ENCODE measurements at regions not wholly inside any gene's neighbourhood (a gene's known extent, or its start where the extent isn't known, plus 50 kb on each side); places are given as distances from the start of the nearest gene placed in this dataset.
A peak's percentile ranks its signal among the peaks of the same experiment; 100 is the strongest.

DNA sequence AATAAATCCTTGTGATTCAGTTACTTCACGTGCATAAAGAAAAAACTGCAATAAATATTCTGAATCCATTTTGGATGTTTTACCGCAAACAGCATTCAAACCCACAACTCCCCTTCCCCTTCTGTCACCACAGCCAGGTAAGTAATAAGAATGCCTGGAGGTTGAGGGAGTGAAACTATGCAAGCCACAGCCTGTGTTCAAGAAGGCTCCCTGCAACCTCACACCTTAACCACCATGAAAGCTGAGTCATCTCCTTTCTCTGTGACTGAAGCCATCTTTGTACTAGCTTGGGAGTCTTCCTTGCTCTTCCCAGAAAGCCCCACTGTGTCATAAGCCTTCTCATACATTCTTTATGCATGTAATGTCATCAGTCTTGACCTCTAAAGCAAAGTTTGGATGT lies 297.0 kb upstream of the PUDP start:
- Histone ChIP-seq H3K9ac (ENCODE audit: extremely low read depth, insufficient read length, low read length) (no peak overlapping the region), H3K4me1 (ENCODE audit: insufficient read depth, low read length) (no peaks in the 10 kb centered on the region), H4K8ac (replicated peaks; ENCODE audit: insufficient read length, low read depth, low read length) (no peak overlapping the region), H3K4ac (ENCODE audit: low read depth, low read length) (no peak overlapping the region), H3K79me2 (ENCODE audit: insufficient read depth, low read length) (no peaks in the 10 kb centered on the region), H3K79me1 (ENCODE audit: insufficient read depth, low read depth, low read length, poor library complexity, severe bottlenecking) (no peaks in the 10 kb centered on the region), H3K14ac (ENCODE audit: insufficient read depth, low read length) (no peak overlapping the region), H3K23ac (ENCODE audit: insufficient read length, low read depth, low read length) (no peak overlapping the region), H4K91ac (ENCODE audit: insufficient read length, low read depth, low read length) (no peak overlapping the region), H2BK5ac (ENCODE audit: insufficient read length, low read length) (no peak overlapping the region), H2BK15ac (ENCODE audit: low read depth, low read length) (no peak overlapping the region), H3T11ph (ENCODE audit: low read length) (no peak overlapping the region), H2BK12ac (ENCODE audit: insufficient read length, low read depth, low read length) (no peak overlapping the region), H3K9me3 (ENCODE audit: control insufficient read depth, low read depth, low read length) (no peaks in the 10 kb centered on the region), H4K5ac (ENCODE audit: insufficient read length, low read depth, low read length) (no peak overlapping the region), H2AK5ac (ENCODE audit: insufficient read length, low read length) (no peak overlapping the region), H3K18ac (ENCODE audit: insufficient read length, low read depth, low read length) (no peak overlapping the region), H2BK20ac (ENCODE audit: low read depth, low read length, poor library complexity, severe bottlenecking) (no peak overlapping the region), H3K23me2 (ENCODE audit: insufficient read length, low read depth, low read length, poor library complexity, severe bottlenecking) (no peaks in the 10 kb centered on the region), H2BK120ac (ENCODE audit: low read depth, low read length, poor library complexity, severe bottlenecking) (no peak overlapping the region), H4K20me1 (ENCODE audit: control insufficient read depth, insufficient read depth, insufficient read length) (no peaks in the 10 kb centered on the region), H3K27me3 (ENCODE audit: insufficient read depth, low read length) (peaks cover 8% of the 10 kb centered on the region; the same call in 1 of the 2 replicates), H3K27ac (ENCODE audit: insufficient read length, low read depth, low read length) (no peak overlapping the region), H3K4me2 (ENCODE audit: insufficient read depth, insufficient read length, low read length) (no peak overlapping the region), H3K56ac (ENCODE audit: insufficient read length, low read depth, low read length) (no peak overlapping the region), H2AFZ (ENCODE audit: low read length) (no peak overlapping the region)
- Mint-ChIP-seq H3K9me3 (peaks cover 0 to 2% of the 10 kb centered on the region in 2 experiments; a peak in 1 of 5 replicates), H3K4me1 (peaks cover 8 to 10% of the 10 kb centered on the region in 2 experiments), H3K27ac (peak overlapping the region in 1 of 3 experiments; percentile 58; a peak in 1 of 7 replicates), H3K4me3 (no peak overlapping the region), H3K27me3 (ENCODE audit: low read depth) (peaks cover 59% of the 10 kb centered on the region), H3K36me3 (ENCODE audit: insufficient read depth in 1 of 3, low read depth in 3 of 3) (no peaks in the 10 kb centered on the region; a peak in 1 of 7 replicates)
- WGBS (ENCODE audit: extremely low coverage, insufficient read length, low lambda C conversion rate) = no CpG with 5 or more reads among the region's 2 CpGs
- DNase-seq = no peak
- TF ChIP-seq, protein P1, sequence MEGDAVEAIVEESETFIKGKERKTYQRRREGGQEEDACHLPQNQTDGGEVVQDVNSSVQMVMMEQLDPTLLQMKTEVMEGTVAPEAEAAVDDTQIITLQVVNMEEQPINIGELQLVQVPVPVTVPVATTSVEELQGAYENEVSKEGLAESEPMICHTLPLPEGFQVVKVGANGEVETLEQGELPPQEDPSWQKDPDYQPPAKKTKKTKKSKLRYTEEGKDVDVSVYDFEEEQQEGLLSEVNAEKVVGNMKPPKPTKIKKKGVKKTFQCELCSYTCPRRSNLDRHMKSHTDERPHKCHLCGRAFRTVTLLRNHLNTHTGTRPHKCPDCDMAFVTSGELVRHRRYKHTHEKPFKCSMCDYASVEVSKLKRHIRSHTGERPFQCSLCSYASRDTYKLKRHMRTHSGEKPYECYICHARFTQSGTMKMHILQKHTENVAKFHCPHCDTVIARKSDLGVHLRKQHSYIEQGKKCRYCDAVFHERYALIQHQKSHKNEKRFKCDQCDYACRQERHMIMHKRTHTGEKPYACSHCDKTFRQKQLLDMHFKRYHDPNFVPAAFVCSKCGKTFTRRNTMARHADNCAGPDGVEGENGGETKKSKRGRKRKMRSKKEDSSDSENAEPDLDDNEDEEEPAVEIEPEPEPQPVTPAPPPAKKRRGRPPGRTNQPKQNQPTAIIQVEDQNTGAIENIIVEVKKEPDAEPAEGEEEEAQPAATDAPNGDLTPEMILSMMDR (conservative IDR thresholded peaks at IDR 0.05) = no peak

Measured in H9 (cell line).